ENCODE measurements at regions not wholly inside any gene's neighbourhood (a gene's known extent, or its start where the extent isn't known, plus 50 kb on each side); places are given as distances from the start of the nearest gene placed in this dataset.
"Not testable (repeated sequence)": the region's sequence is repeated elsewhere in the genome, so short reads cannot be mapped to it uniquely, and the experiment has no call there.

- not testable (repeated sequence) for TF ChIP-seq YY1 (IDR thresholded peaks at IDR 0.05; ENCODE audit: insufficient read depth, insufficient read length); SUZ12 (IDR thresholded peaks at IDR 0.05; ENCODE audit: extremely low read depth, insufficient read depth, insufficient read length)
Observed at GRCh38 chr14:41518030-41518429, 88.6 kb upstream of the LRFN5 start.
